ENCODE measurements at regions not wholly inside any gene's neighbourhood (a gene's known extent, or its start where the extent isn't known, plus 50 kb on each side); places are given as distances from the start of the nearest gene placed in this dataset.
A peak's percentile ranks its signal among the peaks of the same experiment; 100 is the strongest.

GRCh38 chr2:217106650-217107014 lies 246.8 kb upstream of the TNP1 start:
- in situ Hi-C loops (cut with MboI): no loop called here
- RAD21 ChIA-PET (ENCODE audit: unreplicated experiment): no interaction called here

More at GRCh38 chr2:217106650-217107014, 246.8 kb upstream of the TNP1 start:
- BruUV-seq (replicated peaks): no TSS peak
- Histone ChIP-seq H3K79me2 (ENCODE audit: control insufficient read depth, insufficient read depth, low read length) (no peaks in the 10 kb centered on the region), H3K27ac (ENCODE audit: control insufficient read depth, insufficient read depth) (no peak overlapping the region), H3K9me3 (replicated peaks; ENCODE audit: control insufficient read depth, insufficient read depth, low read length) (no peaks in the 10 kb centered on the region; the same call in 2 of the 3 replicates), H3K4me3 (no peak overlapping the region), H3K9ac (ENCODE audit: control insufficient read depth, insufficient read depth, low read length) (no peak overlapping the region), H3K4me2 (ENCODE audit: control insufficient read depth, insufficient read depth) (no peak overlapping the region), H3K36me3 (ENCODE audit: control insufficient read depth in 2 of 2, insufficient read depth in 2 of 2, low read length in 1 of 2) (no peaks in the 10 kb centered on the region), H3K4me1 (ENCODE audit: control insufficient read depth, insufficient read depth, low read length) (no peaks in the 10 kb centered on the region; the same call in 1 of the 2 replicates), H2AFZ (ENCODE audit: control insufficient read depth, low read depth, low read length) (no peak overlapping the region), H3K27me3 (replicated peaks in 1 of 2; ENCODE audit: control insufficient read depth in 2 of 2, insufficient read depth in 2 of 2, low read length in 1 of 2) (no peaks in the 10 kb centered on the region), H4K20me1 (ENCODE audit: control insufficient read depth, insufficient read depth) (no peaks in the 10 kb centered on the region)
- CTCF ChIA-PET: interaction anchor here (0.7 to 1.6 kb wide), 3 partner anchors 10 to 21 kb away, joined by 3 to 4 read pairs (median 4); no protein-coding TSS in a partner anchor
- TF ChIP-seq CHD2 (IDR thresholded peaks at IDR 0.05; ENCODE audit: borderline replicate concordance, low read depth, low read length): no peak
- no peak for TF ChIP-seq NR2C1 (IDR thresholded peaks at IDR 0.05)
- peak; percentile 8 to 37 (median 34); a peak in 4 of 6 replicates for TF ChIP-seq CTCF (IDR thresholded peaks at IDR 0.05 in 2 of 3, conservative IDR thresholded peaks at IDR 0.05 in 1 of 3; ENCODE audit: control insufficient read depth in 2 of 3, extremely low read depth in 1 of 3, insufficient read depth in 1 of 3, low read depth in 3 of 3, low read length in 3 of 3)
- TF ChIP-seq ZNF207 (IDR thresholded peaks at IDR 0.05; ENCODE audit: borderline replicate concordance): no peak
- no peak for TF ChIP-seq NR2F1 (conservative IDR thresholded peaks at IDR 0.05)
- TF ChIP-seq RAD21 (IDR thresholded peaks at IDR 0.05; ENCODE audit: insufficient read depth, low read depth, low read length): 0 out of 2 replicates have a peak, but pooled peaks have one; percentile 7
- FAIRE-seq (no peak), ATAC-seq (no peak), DNase-seq (ENCODE audit: low read depth, low spot score) (no peak)
- intact Hi-C loops (cut with micrococcal nuclease; ENCODE audit: unreplicated experiment): no loop called here
- POLR2A ChIA-PET: no interaction called here
- SMC1A ChIA-PET (ENCODE audit: uncharacterized antibody, unreplicated experiment): interaction anchor here (1.6 kb wide), 1 partner anchor 17 kb away, joined by 4 read pairs; no protein-coding TSS in a partner anchor
- 54% methylated on average over 3 of the region's 3 CpGs for WGBS (ENCODE audit: insufficient coverage, insufficient replicate concordance, low lambda C conversion rate, missing lambda C conversion rate)

Measured in GM12878 (cell line).